T47D (cell line): ENCODE measurements at regions not wholly inside any gene's neighbourhood (a gene's known extent, or its start where the extent isn't known, plus 50 kb on each side); places are given as distances from the start of the nearest gene placed in this dataset.
A peak's percentile ranks its signal among the peaks of the same experiment; 100 is the strongest.

Experiments
- DNase-seq, 2 experiments: peaks; one replicate each; pipeline versions ENCODE4 v3.0.0 to v3.0.0-alpha.2; 2011 to 2012; ENCODE audit warnings: low read depth in 1 of 2, low spot score in 1 of 2
- JUND ChIP-seq: IDR thresholded peaks from 2 replicates; pipeline ENCODE4 v1.6.1; 2012; ENCODE audit warnings: low read depth
- in situ Hi-C: cut with HindIII; loops from 2 replicates; pipeline ENCODE4 v1.10.0; 2016; ENCODE audit warnings: low sequenced_read_pairs, low pct_unique_long_range_greater_than_20kb

GRCh38 chr1:99516141-99516540 is 129.8 kb upstream of the PALMD start:
- DNase-seq, result no peak
- no peak for TF ChIP-seq JUND
- in situ Hi-C loops, result no loop called here

GRCh38 chr1:99520121-99520520 is 125.8 kb upstream of the PALMD start:
- in situ Hi-C loops, result no loop called here
- DNase-seq, result no peak
- no peak for TF ChIP-seq JUND

GRCh38 chr1:99525331-99525730 is 120.6 kb upstream of the PALMD start:
- DNase-seq, result no peak
- in situ Hi-C loops, result no loop called here

GRCh38 chr1:99527078-99527477 is 118.8 kb upstream of the PALMD start:
- peak in 1 of 2 experiments; percentile 10 for DNase-seq
- in situ Hi-C loops, result no loop called here
- no peak for TF ChIP-seq JUND

More at GRCh38 chr1:99525331-99525730, 120.6 kb upstream of the PALMD start:
- no peak for TF ChIP-seq JUND

- in situ Hi-C loops, result no loop called here
- no peak for TF ChIP-seq JUND
Measured at GRCh38 chr1:99527545-99527944, 118.4 kb upstream of the PALMD start.

GRCh38 chr1:99529002-99529401 is 116.9 kb upstream of the PALMD start:
- no peak for TF ChIP-seq JUND
- in situ Hi-C loops, result no loop called here
- DNase-seq, result no peak

More at GRCh38 chr1:99527545-99527944, 118.4 kb upstream of the PALMD start:
- DNase-seq, result no peak

GRCh38 chr1:99531578-99532275 is 114.2 kb upstream of the PALMD start:
- no peak for DNase-seq
- TF ChIP-seq JUND, result no peak
- in situ Hi-C loops, result no loop called here

- no peak for DNase-seq
- TF ChIP-seq JUND, result no peak
- in situ Hi-C loops, result no loop called here
Measured at GRCh38 chr1:99532276-99532580, 113.7 kb upstream of the PALMD start.

- in situ Hi-C loops, result no loop called here
- no peak for TF ChIP-seq JUND
- DNase-seq, result no peak
Measured at GRCh38 chr1:99533909-99534637, 111.8 kb upstream of the PALMD start.

GRCh38 chr1:99534638-99534930 is 111.3 kb upstream of the PALMD start:
- no peak for DNase-seq
- TF ChIP-seq JUND, result no peak
- in situ Hi-C loops, result no loop called here

- DNase-seq, result no peak
- TF ChIP-seq JUND, result no peak
- in situ Hi-C loops, result no loop called here
Measured at GRCh38 chr1:99535470-99536164, 110.3 kb upstream of the PALMD start.

GRCh38 chr1:99537886-99538617 is 107.9 kb upstream of the PALMD start:
- no peak for TF ChIP-seq JUND
- no peak for DNase-seq
- in situ Hi-C loops, result no loop called here

GRCh38 chr1:99538618-99538956 is 107.3 kb upstream of the PALMD start:
- in situ Hi-C loops, result no loop called here
- TF ChIP-seq JUND, result no peak
- no peak for DNase-seq
